ENCODE measurements at regions not wholly inside any gene's neighbourhood (a gene's known extent, or its start where the extent isn't known, plus 50 kb on each side); places are given as distances from the start of the nearest gene placed in this dataset.

- no peak for TF ChIP-seq CTCF (IDR thresholded peaks at IDR 0.05; ENCODE audit: insufficient read depth, low read length, poor library complexity, severe bottlenecking)
- DNase-seq (ENCODE audit: low read depth), result no peak
- H3K27me3 ChIP-seq (ENCODE audit: control insufficient read depth, insufficient read depth, low read length), result no peaks in the 10 kb centered on the region
- H3K36me3 ChIP-seq (ENCODE audit: control insufficient read depth, insufficient read depth, low read length), result no peaks in the 10 kb centered on the region
- H3K4me3 ChIP-seq (ENCODE audit: low read depth, low read length), result no peak overlapping the region
These were observed 705.5 kb upstream of the PCDH9 start for GRCh38 chr13:67935626-67936025.

GRCh38 chr13:67934617-67935330, 704.6 kb upstream of the PCDH9 start:
- TF ChIP-seq CTCF (IDR thresholded peaks at IDR 0.05; ENCODE audit: insufficient read depth, low read length, poor library complexity, severe bottlenecking), result no peak
- H3K36me3 ChIP-seq (ENCODE audit: control insufficient read depth, insufficient read depth, low read length), result no peaks in the 10 kb centered on the region
- H3K27me3 ChIP-seq (ENCODE audit: control insufficient read depth, insufficient read depth, low read length), result no peaks in the 10 kb centered on the region
- no peak for DNase-seq (ENCODE audit: low read depth)
- no peak overlapping the region for H3K4me3 ChIP-seq (ENCODE audit: low read depth, low read length)

DNA sequence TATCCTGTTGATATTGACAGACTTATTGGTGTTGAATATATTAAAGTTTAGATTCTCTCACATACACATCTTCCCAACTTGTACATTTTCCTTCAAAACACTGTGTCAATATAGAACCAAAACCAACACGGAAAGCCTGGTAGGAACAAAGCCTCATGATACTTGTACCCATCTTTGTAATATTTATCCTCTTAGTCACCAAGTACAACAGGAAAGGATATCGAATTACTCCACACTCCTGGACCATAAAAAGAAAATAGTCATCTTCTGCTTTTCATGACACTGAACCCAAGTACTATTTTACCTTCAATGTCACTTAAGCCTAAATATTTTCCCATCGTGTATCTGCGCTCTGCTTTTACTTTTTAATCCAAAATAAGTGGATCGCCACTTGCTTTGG, 702.9 kb upstream of the PCDH9 start:
- no peak for TF ChIP-seq CTCF (IDR thresholded peaks at IDR 0.05; ENCODE audit: insufficient read depth, low read length, poor library complexity, severe bottlenecking)
- H3K36me3 ChIP-seq (ENCODE audit: control insufficient read depth, insufficient read depth, low read length), result no peaks in the 10 kb centered on the region
- no peak overlapping the region for H3K4me3 ChIP-seq (ENCODE audit: low read depth, low read length)
- no peak for DNase-seq (ENCODE audit: low read depth)
- no peaks in the 10 kb centered on the region for H3K27me3 ChIP-seq (ENCODE audit: control insufficient read depth, insufficient read depth, low read length)

DNA sequence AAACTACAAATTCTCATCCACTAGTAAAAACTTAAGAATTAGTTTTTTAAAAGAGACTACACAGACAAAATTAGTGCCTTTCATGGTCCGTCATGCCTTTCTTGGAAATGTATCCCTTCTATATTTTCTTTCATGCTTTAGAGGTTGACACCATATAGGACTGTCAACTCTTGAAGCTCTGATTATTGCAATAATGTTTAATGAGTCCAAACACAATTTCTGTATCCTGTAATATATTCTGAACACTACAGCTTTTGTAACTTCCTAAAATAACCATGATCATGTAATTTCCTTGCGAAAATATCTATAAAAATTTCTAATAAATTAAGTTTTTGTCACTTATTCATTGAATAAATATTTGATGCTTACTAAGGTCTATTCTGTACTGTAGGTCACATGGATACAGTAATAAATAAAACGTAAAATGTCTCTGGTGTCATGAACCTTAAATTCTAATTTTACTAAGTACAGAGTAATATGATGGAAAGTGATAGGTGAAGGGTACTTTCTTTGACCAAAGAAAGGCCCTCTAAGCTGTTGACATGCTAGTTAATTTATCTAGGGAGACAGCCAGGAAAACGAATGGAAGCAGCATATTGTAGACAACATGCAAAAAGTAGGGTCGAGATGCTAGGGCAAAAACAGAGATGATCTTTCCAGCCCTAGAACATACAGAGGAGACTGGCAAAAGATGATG, 687.3 kb upstream of the PCDH9 start:
- no peak overlapping the region for H3K4me3 ChIP-seq (ENCODE audit: low read depth, low read length)

DNA sequence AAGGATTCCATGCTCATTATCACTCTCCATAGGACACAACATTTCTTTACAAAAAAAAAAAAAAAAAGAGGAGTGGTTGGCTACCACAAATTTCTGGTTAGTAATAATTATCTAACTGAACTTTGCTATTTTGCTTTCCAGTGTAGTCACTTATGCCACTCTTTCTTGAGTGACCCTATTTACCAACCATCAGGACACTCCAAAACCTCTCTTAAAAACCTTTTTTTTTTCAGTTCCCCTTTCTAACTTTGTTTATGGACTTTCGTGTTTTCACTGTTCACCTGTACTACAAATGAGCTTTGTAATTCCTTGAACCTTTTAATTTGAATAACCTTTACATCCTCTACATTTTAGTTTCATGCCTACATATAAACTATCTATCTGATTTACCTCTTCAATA, 686.5 kb upstream of the PCDH9 start:
- no peaks in the 10 kb centered on the region for H3K27me3 ChIP-seq (ENCODE audit: control insufficient read depth, insufficient read depth, low read length)
- DNase-seq (ENCODE audit: low read depth), result no peak
- H3K4me3 ChIP-seq (ENCODE audit: low read depth, low read length), result no peak overlapping the region
- H3K36me3 ChIP-seq (ENCODE audit: control insufficient read depth, insufficient read depth, low read length), result no peaks in the 10 kb centered on the region
- TF ChIP-seq CTCF (IDR thresholded peaks at IDR 0.05; ENCODE audit: insufficient read depth, low read length, poor library complexity, severe bottlenecking), result no peak

More for the DNA sequence above, 687.3 kb upstream of the PCDH9 start:
- DNase-seq (ENCODE audit: low read depth), result no peak
- H3K36me3 ChIP-seq (ENCODE audit: control insufficient read depth, insufficient read depth, low read length), result no peaks in the 10 kb centered on the region
- H3K27me3 ChIP-seq (ENCODE audit: control insufficient read depth, insufficient read depth, low read length), result no peaks in the 10 kb centered on the region
- no peak for TF ChIP-seq CTCF (IDR thresholded peaks at IDR 0.05; ENCODE audit: insufficient read depth, low read length, poor library complexity, severe bottlenecking)
